ENCODE measurements at regions not wholly inside any gene's neighbourhood (a gene's known extent, or its start where the extent isn't known, plus 50 kb on each side); places are given as distances from the start of the nearest gene placed in this dataset.

DNA sequence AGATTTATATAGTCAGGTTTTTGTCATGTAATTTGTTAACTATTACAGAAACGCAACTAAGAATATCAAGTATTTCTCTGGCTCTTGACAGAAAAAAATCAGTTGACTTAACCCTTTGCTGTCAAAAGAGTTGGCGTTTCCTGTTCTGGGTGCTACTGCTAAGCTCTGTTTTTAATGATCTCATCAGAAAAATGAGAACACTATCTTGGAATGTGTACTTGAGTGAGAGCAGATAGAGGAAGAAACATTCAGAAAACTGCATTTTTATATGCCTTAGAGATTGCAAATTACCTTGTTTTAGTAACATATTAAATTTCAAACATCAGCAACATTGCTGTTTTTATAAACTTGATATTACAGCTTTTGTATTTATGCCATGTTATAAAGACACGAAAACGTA is 297.9 kb downstream of the RDH14 start:
- no peak for DNase-seq (ENCODE audit: low read depth in 2 of 2)

DNA sequence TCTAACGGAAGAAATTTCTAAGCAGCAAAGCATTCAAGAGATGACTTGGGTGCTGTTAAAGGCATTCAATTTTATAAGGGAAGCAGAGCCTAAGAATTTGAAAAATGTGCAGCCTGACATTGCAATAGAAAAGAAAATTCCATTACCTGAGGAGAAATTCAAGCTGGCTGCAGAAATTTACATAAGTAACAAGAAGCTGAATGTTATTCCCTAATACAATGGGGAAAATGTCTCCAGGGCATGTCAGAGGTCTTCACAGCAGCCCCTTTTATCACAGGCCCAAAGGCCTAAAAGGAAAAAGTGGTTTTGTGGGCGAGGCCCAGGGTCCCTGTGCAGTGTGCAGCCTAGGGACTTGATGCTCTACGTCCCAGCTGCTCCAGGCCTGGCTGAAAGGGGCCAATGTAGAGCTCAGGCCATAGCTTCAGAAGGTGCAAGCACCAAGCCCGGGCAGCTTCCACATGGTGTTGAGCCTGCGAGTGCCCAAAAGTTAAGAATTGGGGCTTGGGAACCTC is 306.7 kb downstream of the RDH14 start:
- DNase-seq (ENCODE audit: low read depth in 2 of 2), result no peak

DNA sequence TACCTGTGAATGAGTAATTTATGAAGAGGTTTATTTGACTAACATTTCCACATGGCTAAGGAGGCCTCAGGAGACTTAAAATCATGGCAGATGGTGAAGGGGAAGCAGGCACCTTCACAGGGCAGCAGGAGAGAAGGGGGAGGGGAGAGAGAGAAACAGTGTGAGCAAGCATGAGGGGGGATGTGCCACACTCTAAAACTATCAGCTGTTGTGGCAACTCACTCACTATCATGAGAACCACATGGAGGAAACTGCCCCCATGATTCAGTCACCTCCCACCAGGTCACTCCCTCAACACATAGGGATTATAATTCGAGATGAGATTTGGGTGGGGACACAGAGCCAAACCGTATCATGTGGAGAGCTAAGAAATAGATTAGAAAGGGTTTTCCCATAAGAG is 309.0 kb downstream of the RDH14 start:
- no peak for DNase-seq (ENCODE audit: low read depth in 2 of 2)

DNA sequence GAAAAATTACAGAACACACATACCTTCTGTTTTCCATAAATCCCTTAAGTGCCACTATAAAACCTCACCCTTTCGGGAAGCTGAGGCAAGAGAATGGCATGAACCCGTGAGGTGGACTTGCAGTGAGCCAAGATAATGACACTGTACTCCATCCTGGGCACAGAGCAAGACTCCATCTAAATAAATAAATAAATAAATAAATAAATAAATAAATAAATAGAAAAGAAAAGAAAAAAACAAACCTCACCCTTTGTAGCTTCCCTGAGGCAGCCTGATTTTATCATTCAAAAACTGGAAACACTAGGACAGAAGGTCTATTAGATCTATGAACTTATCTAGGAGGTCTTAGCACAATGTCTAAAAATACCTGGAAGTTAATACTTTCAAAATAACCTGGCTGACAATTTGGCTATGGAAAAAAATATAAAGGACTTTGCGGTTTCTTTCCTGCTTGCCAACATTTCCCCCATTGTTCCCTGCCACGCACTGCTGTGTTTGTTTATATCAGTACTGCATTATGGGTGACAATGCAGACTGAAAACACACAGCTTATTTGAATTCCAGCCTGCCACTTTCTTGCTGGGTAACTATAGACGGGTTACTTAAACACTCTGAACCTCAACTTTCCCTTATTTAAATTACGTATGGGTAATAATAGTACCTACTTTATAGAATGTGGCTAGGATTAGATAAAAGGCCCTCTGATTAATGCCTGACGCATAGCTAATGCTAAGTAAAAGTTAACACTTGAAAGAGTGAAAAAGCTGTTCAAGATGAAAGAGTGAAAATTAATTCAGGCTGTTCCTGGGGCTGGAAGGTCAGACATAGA is 313.0 kb downstream of the RDH14 start:
- no peak for DNase-seq (ENCODE audit: low read depth in 2 of 2)

DNA sequence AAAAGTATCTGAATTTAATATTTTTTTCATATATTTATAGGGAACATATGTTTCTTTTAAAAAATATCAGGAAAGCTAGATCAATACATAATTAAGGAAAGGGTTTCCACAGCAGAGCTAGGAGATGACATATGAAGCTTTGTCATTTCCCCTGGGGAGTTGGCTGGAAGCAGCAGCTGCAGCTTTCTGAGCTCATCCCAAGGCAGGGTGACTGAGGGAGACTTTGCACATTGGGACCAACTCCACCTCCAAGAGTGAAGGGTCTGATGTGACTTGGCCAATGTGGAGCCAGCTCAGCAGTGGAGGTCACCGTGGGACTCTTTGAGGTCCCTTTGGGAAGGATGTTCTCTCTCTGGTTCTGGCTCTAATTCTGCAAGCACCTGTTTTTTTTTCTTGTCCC is 315.1 kb downstream of the RDH14 start:
- no peak for DNase-seq (ENCODE audit: low read depth in 2 of 2)

DNA sequence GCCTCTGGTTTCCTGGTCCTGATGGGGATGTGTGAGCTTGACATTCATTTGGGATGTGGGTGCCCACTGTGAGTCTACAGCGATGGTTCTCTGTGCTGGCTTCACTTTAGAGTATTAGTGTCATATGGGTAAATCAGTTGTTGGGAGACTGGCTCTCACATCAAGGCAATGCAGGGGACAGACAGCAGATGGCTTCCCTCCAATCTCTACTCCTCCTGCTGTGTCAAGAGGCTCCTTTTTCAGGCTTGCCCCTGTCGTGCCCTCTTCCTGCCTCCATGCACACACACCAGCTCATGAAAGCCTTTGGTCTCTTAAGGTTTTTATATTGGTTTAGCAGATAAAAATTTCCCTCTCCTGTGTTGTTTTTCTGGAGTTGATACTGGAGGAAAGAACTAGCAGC is 315.6 kb downstream of the RDH14 start:
- DNase-seq (ENCODE audit: low read depth in 2 of 2), result no peak

DNA sequence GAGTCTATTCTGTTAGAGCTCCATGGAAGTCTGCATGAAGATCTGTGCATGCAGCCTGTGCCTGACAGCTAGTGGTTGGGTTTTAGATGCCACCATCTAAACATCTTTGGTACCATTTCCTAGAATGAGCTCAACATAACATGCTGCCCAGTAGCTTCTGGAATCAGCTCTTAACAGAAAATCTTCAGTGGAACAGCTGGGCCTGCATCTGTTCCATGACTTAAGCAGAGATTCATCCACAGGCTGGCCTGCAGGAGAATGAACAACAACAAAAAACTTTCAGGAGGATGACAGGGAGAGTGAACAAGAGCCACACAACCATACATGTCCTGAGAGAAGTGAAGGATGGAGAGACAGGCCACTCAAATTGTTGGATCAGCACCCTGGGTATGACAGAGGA is 316.6 kb downstream of the RDH14 start:
- DNase-seq (ENCODE audit: low read depth in 2 of 2), result no peak

DNA sequence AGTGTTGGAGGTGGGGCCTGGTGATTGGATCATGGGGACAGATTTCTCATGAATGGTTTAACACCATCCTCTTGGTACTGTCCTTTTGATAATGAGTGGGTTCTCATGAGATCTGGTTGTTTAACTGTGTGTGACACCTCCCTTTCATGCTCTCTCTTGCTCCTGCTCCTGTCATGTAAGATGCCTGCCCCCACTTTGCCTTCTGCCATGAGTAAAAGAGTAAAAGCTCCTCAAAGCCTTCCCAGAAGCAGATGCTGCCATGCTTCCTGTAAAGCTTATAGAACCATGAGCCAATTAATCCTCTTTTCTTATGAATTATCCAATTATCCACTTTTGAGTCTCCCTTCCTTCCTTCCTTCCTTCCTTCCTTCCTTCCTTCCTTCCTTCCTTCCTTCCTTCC is 317.7 kb downstream of the RDH14 start:
- DNase-seq (ENCODE audit: low read depth in 2 of 2), result no peak

DNA sequence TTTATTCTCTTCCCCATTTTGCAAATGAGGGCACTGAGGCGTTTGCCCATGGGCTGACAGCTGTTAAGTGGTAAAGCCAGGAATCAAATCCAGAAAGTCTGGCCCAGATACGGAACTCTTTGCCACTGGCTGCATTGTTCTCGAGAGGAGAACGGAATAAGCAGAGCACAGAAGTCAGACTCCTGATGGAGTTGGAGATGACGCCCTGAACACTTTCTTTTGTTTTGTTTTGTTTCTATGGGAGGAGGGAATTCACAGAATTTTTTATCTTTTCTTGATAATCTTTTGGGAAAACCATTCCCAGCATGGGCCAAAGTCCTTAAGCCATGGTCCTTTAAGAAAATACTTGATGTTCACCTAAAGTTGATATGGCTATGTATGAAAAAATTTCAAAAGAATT is 322.2 kb downstream of the RDH14 start:
- DNase-seq (ENCODE audit: low read depth in 2 of 2), result no peak

DNA sequence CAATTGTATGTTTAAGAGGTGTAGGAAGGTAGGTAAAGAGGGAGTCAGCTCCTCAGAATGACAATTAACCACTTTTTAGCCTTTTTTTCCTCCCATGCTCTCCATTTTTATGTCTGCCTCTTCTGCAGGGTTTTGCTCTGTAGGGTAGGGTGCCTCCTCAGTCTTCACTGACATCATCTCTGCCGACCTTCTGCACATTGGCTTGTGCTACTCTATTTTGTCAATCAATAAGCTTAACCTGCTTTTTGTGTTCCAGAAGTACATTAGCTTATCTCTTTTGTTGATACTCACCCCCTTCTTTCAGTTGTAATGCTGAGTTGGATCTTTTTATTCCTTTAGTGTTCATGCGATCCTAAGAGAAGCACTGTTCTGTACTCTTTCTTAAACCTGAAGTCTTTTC is 323.2 kb downstream of the RDH14 start:
- DNase-seq (ENCODE audit: low read depth in 2 of 2), result no peak

DNA sequence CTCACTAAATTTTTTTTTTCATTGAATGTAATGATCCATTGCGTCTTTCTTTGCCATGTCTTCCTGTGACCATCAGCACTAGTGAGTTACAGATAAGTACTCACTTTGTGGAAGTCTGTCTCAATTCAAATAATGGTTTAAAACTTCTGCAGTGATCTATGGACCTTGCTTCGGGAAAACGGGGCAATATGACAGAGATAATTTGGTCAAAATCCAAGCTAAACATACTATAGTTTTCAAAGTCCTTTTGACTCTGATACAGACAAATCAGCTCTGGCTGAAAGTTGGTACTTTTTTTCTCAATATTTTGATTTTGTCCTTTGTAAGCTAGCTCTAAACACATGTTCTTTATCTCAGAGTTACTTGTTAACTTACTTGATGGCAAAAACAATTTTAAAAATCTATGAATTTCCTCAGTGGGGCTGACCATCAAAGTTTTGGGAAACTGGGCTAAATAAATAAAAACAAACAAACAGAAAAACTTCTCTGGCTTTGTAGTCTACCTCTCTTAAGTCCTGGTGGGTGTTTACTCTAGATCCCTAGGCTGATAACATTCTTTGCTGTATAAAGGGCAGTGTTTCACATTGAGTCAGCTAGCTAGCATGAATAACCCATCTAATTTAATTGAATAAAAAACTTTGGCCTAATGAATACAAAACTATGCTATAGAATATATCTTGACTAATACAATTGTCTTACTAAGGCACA is 327.6 kb downstream of the RDH14 start:
- no peak for DNase-seq (ENCODE audit: low read depth in 2 of 2)

DNA sequence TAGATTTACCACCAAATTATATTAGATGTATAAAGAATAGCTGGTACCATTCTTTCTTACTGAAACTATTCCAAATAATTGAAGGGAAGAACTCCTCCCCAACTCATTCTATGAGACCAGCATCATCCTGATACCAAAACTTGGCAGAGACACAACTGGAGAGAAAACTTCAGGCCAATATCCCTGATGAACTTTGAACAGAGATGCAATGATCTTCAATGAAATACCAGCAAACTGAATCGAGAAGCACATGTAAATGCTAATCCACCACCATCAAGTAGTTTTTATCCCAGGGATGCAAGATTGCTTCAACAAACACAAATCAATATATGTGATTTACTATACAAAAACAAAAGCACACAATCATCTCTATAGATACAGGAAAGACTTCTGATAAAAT is 329.8 kb downstream of the RDH14 start:
- DNase-seq (ENCODE audit: low read depth in 2 of 2), result no peak

DNA sequence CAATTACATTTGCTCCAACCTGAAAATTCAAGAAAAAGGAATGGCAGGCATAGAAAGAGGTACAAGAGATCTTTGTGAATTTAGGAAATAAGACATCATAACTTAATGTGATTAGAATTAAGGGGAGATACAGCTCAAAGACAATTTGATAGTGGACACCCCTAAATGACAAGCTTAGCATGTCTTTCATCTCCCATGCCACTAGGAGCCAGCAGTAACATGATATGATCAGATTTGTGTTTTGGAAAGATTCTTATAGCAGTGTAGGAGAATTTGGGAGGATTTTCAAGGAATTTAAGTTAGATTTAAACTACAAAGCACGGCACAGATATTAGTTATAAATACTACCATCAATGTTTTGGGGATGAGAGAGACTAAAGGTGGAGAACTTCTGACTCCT is 340.8 kb downstream of the RDH14 start:
- DNase-seq (ENCODE audit: low read depth in 2 of 2), result no peak

DNA sequence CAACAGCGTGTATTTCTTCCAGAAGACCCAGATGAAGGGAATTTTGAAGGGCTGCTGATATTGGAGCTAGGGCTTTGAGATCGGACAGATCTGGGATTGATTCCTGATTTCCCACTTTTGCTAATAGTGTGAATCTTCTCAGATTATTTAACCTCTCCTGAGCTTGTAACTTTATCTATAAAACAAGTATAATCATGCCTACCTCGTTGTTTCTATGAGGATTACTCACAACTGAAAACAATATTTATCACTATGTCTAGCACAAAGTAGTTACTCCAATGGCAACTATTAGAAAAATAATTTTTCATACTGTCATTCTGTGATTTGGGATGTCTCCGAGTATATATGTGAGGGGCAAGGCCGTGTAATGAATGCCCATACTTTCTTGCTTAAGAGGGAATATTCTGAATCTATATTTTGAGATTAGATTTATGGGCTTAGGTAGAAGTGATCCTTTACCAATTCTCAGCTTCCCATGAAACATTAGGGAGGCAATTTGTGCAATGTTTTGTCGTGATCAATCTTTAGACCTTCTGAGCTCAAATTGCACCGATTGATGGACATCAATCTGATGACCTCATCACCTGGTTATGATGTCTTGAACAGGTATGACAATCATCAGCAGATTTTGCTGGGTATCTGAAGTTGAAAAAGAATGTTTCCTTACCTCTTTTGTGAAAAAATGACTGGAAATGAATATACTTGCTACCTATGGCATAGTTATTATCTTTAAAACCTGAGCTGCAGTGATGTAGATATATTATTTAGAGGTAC is 339.9 kb downstream of the KCNS3 start:
- DNase-seq (ENCODE audit: low read depth in 2 of 2), result no peak

DNA sequence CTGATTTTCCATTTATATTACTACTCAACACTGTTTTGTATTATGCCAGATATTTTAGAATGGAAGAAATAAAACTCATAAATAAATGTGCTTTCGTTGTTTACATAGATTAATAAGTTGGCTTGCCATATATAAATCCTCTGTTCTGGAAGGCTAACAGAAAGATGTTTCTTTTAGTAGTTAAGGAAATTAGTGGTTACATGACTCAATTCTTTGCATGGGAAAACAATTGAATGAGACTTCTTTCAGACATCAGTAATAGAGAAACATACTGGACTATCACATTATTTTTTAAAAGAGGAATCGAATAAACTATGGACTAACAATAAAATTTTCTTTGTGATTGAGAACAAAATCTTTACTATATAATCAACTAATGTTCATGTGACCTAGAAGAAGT is 336.5 kb downstream of the KCNS3 start:
- no peak for DNase-seq (ENCODE audit: low read depth in 2 of 2)

DNA sequence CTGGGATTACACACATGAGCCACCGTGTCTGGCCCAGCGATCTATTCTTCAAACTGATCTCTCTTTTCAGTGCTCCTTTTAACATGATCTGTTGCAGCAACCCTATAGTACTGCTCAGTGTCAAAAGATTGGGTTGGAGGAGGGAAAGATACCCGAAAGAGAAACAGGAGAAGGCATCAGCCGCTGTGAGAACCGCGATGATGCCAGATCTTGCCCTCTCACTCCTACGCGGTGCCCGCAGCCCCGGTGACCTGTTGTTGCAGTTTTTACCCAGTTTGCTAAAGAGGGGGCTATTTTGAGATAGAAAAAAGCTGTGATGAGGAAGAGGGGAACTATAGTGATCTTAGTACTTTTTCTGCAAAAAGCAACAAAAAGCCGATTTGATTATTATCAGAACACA is 335.5 kb downstream of the KCNS3 start:
- DNase-seq (ENCODE audit: low read depth in 2 of 2), result no peak

DNA sequence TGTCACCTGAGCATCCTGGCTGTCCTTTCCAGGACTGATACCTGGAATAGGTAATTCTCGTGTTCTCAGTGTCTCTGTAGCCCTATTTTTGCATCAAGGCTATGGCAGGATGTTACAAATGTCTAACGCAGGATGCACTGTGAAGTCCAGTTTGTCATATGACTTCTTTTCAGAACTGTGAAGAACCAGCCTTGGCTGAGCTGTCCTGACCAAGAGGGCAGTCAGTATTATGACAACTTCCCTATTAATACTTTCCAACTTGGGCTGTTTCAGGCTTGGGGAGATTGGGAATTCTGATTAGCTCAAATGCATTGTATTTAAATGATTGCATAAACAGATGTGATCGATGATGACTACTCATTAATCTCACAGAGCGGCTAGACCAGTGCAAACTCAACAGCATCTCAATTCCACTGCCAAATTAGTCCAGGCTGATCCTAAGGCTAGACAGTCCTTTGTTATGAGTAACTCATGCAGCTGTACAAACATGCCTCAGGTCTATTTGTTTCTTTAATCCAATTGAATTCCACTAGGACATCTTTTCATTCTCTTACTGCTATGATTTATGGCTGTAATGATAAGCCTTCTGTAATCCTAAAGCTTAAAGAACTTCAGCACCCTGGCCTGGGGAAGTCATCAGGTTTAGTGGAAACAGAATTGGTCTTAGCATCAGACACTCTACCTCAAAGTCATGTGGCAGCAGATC is 331.6 kb downstream of the KCNS3 start:
- peak; percentile 70 to 77 for DNase-seq (ENCODE audit: low read depth in 2 of 2)

DNA sequence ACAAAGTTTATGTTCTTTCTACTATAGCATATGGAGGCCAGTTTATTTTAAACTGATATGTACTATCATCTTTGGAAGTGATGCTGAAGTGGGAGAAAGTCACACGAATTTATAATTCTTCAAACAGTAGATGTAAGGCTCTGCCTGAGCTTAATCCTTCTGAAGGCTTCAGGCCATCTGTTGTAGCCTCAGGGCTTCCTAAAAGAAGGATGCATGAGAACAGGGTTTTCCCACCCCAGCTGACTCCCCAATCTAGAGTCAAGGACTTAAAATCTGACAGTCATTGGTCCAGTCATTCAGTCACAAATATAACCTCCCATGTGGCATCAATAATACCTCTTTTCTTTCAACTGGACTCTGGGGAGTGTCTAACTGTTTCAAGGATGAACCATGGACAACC is 330.5 kb downstream of the KCNS3 start:
- no peak for DNase-seq (ENCODE audit: low read depth in 2 of 2)

DNA sequence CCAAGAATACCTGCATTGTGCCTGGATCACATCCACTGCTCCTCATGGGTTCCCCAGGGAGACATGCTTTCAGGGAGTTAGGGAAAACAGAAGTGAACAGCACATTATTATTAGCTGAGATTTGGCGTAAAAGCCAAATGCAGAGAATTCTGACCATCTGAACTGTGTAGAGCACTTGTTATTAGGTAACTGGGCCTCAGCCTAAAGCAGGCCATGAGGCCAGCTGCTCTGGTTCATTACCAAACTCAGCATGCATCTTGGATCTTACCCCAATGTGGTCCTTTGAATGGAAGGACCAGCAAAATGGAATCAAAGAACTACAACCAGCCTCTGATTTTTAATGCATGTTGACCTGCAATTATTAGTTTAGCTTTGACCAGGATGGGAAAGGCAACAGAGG is 322.3 kb downstream of the KCNS3 start:
- DNase-seq (ENCODE audit: low read depth in 2 of 2), result no peak

DNA sequence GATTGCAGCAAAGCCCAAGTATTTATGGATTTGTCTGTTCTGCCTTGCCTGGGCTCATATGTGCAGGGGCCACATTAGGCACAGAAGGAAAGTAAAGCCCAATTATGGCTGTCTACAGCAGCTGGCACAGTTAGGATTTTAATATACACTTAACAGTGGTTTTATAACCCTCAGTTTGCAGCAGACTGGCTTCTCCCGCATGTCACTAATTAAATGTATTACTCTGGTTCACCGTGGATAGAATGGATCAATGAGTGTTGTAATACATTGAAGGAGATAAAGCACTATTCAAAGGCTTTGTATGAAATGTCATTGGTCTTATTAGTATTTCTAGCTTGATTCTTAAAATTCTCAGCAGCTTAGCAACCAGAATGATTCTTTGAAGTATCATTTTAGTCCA is 320.2 kb downstream of the KCNS3 start:
- DNase-seq (ENCODE audit: low read depth in 2 of 2), result no peak

DNA sequence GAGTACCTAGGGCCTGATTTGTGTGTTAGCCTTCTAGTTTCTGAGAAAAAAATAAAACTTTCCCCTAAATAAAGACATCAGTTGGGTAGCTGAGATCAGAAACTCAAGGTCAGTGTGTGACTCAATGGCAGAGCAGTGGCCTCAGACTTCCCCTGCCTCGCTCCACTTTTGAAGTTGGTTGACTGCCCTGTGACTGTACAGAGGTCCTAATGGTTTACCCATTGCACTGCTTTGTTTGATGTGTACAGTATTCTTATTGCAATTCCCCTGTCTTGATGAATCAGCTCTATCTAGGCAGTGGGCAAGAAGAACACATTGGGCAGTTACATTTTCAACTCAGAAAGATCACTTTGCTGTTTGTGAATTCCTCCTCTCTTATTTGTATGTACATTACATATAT is 315.7 kb downstream of the KCNS3 start:
- no peak for DNase-seq (ENCODE audit: low read depth in 2 of 2)
